ENCODE measurements at regions not wholly inside any gene's neighbourhood (a gene's known extent, or its start where the extent isn't known, plus 50 kb on each side); places are given as distances from the start of the nearest gene placed in this dataset.

DNA sequence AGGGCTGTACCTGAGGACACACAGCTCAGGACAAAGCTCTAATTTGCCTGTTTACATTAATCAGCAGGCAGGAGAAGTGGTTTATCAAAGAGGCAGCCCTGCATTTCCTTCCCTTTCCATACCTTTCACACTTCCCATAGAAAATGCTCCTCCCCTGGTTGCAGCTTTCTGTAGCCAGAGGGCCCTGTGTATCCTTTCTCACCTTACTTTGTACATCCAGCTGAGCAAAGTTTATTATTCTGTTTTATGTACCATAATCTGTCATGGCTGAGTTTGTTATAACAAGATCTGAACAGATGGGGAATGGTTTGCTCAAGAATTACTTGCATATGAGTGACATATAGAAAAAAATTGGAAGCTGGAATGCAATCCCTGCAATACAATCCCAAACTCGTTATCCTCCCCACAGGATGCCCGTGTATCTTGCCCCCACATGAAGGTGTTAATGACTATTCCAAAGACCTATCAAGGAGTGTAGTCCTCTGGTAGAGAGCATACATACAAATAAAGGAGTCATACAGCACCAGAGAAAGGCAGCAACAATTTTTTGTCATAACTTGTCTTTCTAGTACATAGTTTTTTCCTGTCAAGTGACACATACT lies 1025.8 kb upstream of the KLHL29 start:
- Mint-ChIP-seq H3K9me3 (peaks cover 9% of the 10 kb centered on the region), H3K27ac (no peak overlapping the region), H3K4me1 (no peaks in the 10 kb centered on the region), H3K4me3 (no peak overlapping the region), H3K36me3 (no peaks in the 10 kb centered on the region)
- no peak for DNase-seq (ENCODE audit: low spot score in 2 of 2)
- no peak for ATAC-seq

DNA sequence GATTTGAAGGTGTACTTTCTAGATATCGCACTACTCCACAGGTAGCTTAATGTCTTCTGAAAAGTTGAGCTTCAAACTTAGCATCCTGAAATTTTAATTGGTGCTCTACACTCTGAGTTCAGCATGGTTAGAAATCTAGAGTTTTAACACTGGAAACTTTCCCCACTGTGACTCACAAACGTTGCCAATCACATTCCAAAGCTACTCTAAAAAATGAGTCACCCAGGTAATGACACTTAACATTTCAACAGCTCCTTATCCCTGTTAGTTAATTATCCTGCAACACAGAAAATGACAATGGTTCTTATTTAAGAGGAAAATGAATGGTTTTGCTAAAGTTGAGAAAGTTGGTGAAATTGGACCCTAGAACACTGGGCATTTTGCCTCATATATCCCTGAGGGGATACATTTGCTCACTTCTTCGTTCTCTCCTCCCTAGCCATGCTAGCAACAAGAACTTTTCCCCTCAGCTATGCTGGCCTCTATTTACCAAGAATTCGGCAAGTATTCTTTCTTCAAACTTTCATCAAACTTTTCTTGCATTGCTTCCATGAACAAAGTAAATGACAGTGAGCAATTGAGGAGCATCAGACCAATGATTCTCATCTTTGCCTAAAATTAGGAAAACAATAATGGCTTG lies 1024.1 kb upstream of the KLHL29 start:
- Mint-ChIP-seq H3K36me3 (no peaks in the 10 kb centered on the region), H3K4me1 (no peaks in the 10 kb centered on the region), H3K9me3 (peaks cover 5% of the 10 kb centered on the region), H3K27ac (no peak overlapping the region), H3K4me3 (no peak overlapping the region)
- DNase-seq (ENCODE audit: low spot score in 2 of 2) (no peak), ATAC-seq (no peak)

DNA sequence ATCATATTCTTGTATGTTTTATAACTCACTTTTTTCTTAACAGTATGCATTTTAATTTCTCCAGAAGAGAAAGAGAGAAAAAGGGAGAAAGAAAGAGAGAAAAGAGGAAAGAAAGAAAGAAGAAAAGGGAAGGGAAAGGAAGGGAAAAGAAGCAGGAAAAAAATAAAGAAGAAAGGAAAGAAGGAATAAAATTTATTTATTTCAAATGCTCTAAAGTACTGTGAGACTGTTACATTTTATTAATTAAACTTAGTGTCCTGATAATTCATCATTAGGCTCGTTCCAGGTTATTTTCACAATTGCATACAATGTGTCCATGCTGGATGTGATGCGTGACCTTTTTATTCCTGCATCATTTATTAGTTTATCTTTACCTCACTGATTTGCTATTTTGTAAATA lies 1023.4 kb upstream of the KLHL29 start:
- peaks cover 5% of the 10 kb centered on the region for H3K9me3 Mint-ChIP-seq
- no peak overlapping the region for H3K4me3 Mint-ChIP-seq
- no peak overlapping the region for H3K27ac Mint-ChIP-seq
- no peak for DNase-seq (ENCODE audit: low spot score in 2 of 2)
- H3K36me3 Mint-ChIP-seq, result no peaks in the 10 kb centered on the region
- no peak for ATAC-seq
- no peaks in the 10 kb centered on the region for H3K4me1 Mint-ChIP-seq

DNA sequence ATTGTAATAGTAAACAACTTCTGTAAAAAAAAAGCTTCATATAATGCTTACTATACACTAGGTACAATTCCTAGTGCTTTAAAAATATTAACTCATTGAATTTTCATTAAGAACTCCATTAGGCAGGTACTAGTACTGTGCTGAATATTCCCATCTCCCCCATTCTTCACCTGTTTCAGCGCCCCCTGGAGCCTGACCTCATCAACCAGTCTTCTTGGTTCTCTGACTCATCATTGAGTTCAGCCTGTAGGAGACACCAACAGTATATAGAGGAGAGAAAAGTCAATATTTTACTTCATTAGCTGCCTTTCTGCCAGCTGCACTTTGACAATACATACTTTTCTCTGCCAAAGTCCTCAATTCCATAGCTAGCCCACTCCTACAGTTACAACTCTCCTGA lies 1009.9 kb upstream of the KLHL29 start:
- no peak for DNase-seq (ENCODE audit: low spot score in 2 of 2)
- Mint-ChIP-seq H3K4me3 (no peak overlapping the region), H3K36me3 (no peaks in the 10 kb centered on the region), H3K27ac (no peak overlapping the region), H3K9me3 (peaks cover 29% of the 10 kb centered on the region), H3K4me1 (no peaks in the 10 kb centered on the region)
- no peak for ATAC-seq

DNA sequence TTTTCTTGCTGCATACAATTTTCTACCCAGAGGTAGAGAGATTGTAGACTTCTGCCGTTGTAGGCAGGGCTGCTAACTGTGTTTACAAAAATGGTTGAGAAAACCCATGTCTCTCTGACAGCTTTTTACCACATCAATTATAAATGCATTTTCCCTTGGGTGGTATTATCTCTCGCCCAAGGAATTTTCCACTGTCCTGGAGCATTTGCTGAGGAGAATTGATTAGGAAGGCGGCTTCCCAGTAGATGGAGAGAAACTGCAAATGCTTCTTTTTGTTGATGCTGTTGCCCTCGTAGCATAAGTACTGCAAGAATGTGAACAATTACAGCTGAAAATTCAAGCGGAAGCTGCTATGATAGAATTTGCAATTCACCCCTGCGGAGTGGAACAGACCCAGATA lies 1007.7 kb upstream of the KLHL29 start:
- ATAC-seq, result no peak
- H3K27ac Mint-ChIP-seq, result no peak overlapping the region
- DNase-seq (ENCODE audit: low spot score in 2 of 2), result no peak
- no peak overlapping the region for H3K4me3 Mint-ChIP-seq
- peaks cover 24% of the 10 kb centered on the region for H3K9me3 Mint-ChIP-seq
- no peaks in the 10 kb centered on the region for H3K36me3 Mint-ChIP-seq
- H3K4me1 Mint-ChIP-seq, result no peaks in the 10 kb centered on the region

DNA sequence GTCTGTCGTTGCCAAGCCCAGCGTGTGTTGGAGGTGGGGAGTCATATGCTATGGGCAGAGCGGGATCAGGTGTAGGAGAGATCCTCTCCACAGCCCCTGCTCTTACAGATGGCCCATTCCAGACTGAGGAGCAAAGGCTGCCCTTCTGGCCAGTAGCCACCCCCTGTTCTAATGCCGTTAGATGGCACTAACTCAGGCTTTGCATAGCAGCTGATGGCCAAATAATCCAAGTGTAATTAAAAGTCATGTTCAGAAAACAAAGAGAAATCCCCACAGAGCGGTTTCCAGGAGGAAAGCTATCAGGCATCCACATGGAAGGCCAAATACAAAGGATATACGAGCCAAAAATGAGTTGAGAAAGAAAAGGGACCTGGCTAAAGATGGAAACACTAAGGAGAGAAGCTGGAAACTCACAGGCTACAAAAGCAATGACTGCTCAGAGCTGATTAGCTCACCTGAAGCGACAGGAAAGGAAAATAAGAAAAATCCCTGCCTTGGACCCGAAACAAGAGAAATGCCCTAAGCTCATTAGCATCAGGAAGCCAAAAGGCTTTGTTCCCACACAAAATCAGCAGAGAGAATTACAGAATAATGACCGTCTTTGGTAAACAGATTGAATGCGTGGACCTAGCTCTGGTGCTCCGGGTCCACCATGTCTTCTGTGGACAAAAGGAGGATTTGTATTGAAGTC lies 1002.4 kb upstream of the KLHL29 start:
- Mint-ChIP-seq H3K4me3 (no peak overlapping the region), H3K27ac (no peak overlapping the region), H3K9me3 (peaks cover 18% of the 10 kb centered on the region), H3K36me3 (no peaks in the 10 kb centered on the region), H3K4me1 (no peaks in the 10 kb centered on the region)
- DNase-seq (ENCODE audit: low spot score in 2 of 2) (no peak), ATAC-seq (no peak)

DNA sequence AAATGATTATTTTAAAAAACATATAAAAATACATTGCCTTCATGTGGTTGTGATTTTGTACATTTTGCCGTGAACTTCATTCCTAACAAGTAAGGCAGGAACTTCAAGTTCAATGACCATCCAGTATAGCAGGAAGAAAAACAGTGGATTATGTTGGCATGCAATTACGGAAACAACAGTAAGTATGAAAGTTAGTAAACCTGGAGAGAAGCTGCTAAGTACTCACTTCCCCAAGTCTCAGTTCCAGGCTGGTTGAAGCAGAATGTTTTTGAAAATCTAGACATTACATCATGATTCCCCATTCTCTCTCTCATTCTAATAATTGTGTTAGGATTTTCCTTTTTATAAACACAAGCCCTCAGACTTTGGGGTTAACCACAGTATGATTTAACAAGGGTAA lies 987.1 kb upstream of the KLHL29 start:
- no peaks in the 10 kb centered on the region for H3K4me1 Mint-ChIP-seq
- H3K36me3 Mint-ChIP-seq, result no peaks in the 10 kb centered on the region
- no peak for DNase-seq (ENCODE audit: low spot score in 2 of 2)
- no peak overlapping the region for H3K4me3 Mint-ChIP-seq
- no peak overlapping the region for H3K27ac Mint-ChIP-seq
- peaks cover 13% of the 10 kb centered on the region for H3K9me3 Mint-ChIP-seq
- ATAC-seq, result no peak

DNA sequence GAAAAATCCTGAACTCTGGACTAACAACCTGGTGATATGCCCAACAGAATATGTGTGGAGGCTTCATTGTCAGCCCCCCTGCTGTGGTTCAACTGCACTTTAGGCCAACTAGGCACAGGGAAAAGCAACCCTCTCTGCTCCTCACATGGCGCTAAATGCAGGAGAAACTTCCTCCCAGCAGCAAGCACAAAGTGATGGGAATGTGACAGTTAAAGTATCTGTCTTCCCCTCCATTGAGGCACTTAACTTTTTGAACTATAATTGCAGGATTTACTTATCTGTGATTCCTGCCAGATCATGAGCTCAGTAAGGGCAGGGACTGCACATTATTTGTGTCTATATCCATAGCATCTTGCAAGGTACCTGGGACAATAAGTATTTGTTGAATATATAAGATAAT lies 981.2 kb upstream of the KLHL29 start:
- Mint-ChIP-seq H3K27ac (no peak overlapping the region), H3K36me3 (no peaks in the 10 kb centered on the region), H3K4me3 (no peak overlapping the region), H3K4me1 (no peaks in the 10 kb centered on the region), H3K9me3 (peaks cover 22% of the 10 kb centered on the region)
- ATAC-seq (no peak), DNase-seq (ENCODE audit: low spot score in 2 of 2) (no peak)

DNA sequence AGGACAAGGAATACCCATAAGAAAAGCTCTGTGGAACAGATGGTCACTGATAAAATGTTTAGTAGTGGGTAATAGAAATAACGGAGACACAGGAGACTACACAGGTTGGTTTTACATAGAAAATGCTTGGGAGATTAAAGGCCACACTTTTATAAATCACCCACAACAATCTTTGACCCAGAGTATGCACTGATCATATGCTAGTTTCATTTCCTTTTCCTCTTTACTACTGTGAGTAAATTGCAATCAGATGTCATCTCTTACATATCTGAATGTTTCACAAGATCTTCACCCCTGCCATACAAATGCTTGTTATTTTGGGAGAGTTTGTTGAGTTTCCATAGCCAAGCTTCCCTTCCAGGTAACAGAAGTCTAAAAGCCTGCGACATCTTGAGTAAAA lies 978.4 kb upstream of the KLHL29 start:
- ATAC-seq (no peak), DNase-seq (ENCODE audit: low spot score in 2 of 2) (no peak)
- Mint-ChIP-seq H3K4me3 (no peak overlapping the region), H3K27ac (no peak overlapping the region), H3K36me3 (no peaks in the 10 kb centered on the region), H3K4me1 (no peaks in the 10 kb centered on the region), H3K9me3 (peaks cover 21% of the 10 kb centered on the region)

DNA sequence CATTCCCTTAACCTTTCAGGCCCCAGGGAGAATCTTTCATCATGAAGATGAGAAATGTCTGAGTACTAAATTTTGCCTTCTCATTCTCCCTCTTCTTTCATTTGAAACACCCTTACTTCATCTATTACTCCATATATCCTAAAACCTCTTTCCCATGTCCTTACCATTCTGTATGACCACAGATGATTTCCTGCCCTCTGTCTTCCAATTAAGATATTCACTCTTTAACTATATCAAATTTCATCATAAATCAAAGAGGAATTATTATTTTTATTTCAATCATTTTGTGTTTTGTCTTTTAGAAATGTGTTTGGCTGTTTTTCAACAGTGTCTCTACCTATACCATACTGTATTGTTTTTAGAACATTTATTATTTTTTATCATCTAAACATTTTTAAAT lies 964.9 kb upstream of the KLHL29 start:
- Mint-ChIP-seq H3K36me3 (no peaks in the 10 kb centered on the region), H3K27ac (no peak overlapping the region), H3K9me3 (peaks cover 26% of the 10 kb centered on the region), H3K4me1 (no peaks in the 10 kb centered on the region), H3K4me3 (no peak overlapping the region)
- DNase-seq (ENCODE audit: low spot score in 2 of 2), result no peak
- no peak for ATAC-seq

DNA sequence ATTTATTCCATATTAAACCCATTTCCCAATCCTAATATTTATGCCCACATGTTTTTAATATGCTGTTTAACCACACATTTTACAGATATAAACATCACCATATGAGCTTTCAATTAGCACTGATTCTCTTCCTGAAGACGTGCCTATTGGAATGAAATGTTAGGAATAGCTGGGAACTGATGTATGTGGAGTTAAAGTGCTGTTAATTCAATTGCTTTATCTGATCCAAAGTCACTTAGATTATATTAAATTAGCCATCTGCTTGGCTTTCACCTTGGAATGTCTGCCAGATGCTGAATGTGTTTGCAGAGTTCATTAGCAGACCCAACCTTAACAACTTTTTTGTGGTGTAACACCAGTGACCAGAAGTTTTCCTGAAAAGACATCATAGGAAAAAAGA lies 942.9 kb upstream of the KLHL29 start:
- H3K9me3 Mint-ChIP-seq, result peaks cover 13% of the 10 kb centered on the region
- no peak overlapping the region for H3K4me3 Mint-ChIP-seq
- DNase-seq (ENCODE audit: low spot score in 2 of 2) (no peak), ATAC-seq (no peak)
- no peaks in the 10 kb centered on the region for H3K4me1 Mint-ChIP-seq
- no peaks in the 10 kb centered on the region for H3K36me3 Mint-ChIP-seq
- no peak overlapping the region for H3K27ac Mint-ChIP-seq

DNA sequence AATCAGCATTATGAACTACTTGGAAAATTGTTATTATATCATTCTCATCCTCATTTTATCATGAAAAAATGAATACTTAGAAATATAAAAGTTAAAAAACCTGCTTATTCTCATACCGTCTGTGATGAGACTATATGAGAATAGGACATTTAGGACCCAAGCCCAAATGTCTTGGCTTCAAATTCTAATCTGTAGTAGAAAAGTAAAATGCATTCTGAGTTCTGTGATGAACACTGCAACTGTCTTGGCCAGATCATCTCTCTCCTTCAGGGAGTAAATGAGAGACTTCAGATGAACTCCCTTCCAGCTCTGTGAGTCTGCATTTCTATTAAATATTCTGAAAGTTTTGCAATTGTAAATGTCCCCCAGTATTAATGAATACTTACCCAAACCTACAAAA lies 940.7 kb upstream of the KLHL29 start:
- no peaks in the 10 kb centered on the region for H3K36me3 Mint-ChIP-seq
- no peak overlapping the region for H3K4me3 Mint-ChIP-seq
- no peaks in the 10 kb centered on the region for H3K4me1 Mint-ChIP-seq
- ATAC-seq, result no peak
- peaks cover 13% of the 10 kb centered on the region for H3K9me3 Mint-ChIP-seq
- DNase-seq (ENCODE audit: low spot score in 2 of 2), result no peak
- no peak overlapping the region for H3K27ac Mint-ChIP-seq

DNA sequence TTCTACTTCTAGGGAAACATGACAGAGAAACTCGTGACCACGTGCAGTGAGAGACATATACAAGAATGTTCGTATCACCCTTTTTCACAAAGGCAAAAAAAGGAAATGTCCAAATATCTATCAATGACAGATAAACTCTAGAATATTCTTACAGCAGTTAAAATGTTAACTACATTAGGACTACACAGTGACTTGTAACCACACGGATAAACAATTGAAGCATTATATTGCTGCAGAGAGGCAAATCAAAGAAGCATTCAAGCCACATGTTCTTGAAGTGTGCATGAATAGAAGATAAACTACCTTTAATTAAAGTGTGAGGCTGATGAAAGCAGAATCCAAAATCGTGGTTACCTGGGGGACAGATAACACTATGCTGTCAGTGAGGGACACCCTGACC lies 935.3 kb upstream of the KLHL29 start:
- no peak overlapping the region for H3K27ac Mint-ChIP-seq
- no peak for ATAC-seq
- H3K4me3 Mint-ChIP-seq, result no peak overlapping the region

DNA sequence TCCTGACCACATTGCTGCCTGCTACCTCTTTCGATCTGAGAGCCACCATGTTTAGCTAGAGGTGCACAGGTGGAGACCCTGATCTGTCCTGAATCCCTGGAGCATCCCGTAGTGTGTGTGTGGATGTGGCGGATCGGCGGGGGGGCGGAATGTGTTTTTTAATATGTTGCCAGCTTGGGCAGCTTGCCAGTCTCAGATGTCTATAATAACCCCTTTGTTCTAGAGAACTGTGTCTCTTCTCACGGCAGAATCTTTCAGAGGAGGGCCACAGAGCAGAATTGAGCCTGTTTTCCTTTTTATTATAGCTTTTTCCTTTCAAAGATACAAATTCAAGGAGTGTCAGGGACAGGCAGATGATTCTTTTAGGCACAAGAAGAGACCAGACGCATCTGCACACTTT lies 934.1 kb upstream of the KLHL29 start:
- ATAC-seq, result no peak
- DNase-seq (ENCODE audit: low spot score in 2 of 2), result no peak
- H3K27ac Mint-ChIP-seq, result no peak overlapping the region
- no peak overlapping the region for H3K4me3 Mint-ChIP-seq
- no peaks in the 10 kb centered on the region for H3K4me1 Mint-ChIP-seq
- H3K9me3 Mint-ChIP-seq, result peaks cover 12% of the 10 kb centered on the region
- no peaks in the 10 kb centered on the region for H3K36me3 Mint-ChIP-seq

More for the DNA sequence above, 935.3 kb upstream of the KLHL29 start:
- Mint-ChIP-seq H3K4me1 (no peaks in the 10 kb centered on the region), H3K9me3 (peaks cover 17% of the 10 kb centered on the region), H3K36me3 (no peaks in the 10 kb centered on the region)
- no peak for DNase-seq (ENCODE audit: low spot score in 2 of 2)

DNA sequence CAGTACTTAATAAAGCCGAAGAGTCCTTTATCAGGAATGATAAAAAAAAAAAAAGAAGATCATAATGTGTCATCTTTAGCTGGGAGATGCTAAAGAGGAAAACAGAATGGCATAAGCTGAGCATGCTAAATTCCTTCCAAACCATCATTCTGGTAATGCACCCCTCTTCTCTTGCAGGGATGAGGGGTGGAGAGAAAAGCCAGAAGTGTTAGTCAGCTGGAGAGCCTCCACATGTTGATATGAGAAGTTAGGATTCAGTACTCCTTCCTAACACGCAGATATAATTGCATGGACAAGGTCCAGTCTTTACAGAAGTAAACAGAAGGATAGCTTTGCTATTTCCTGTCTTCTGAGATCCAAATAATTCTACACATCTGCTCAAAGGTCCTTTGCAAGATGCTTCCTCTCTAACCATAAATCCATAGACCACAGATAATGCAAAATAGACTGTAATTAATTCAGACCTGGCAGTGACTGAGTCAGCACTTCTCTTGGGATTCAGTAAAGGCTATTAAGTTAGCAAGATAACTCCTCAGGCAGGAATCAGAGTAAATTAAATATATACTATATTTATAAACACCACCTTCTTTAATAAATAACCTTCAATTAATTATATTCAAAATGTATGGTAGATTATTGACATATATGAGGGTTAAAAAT lies 930.0 kb upstream of the KLHL29 start:
- no peak overlapping the region for H3K4me3 Mint-ChIP-seq
- H3K4me1 Mint-ChIP-seq, result no peaks in the 10 kb centered on the region
- ATAC-seq, result no peak

DNA sequence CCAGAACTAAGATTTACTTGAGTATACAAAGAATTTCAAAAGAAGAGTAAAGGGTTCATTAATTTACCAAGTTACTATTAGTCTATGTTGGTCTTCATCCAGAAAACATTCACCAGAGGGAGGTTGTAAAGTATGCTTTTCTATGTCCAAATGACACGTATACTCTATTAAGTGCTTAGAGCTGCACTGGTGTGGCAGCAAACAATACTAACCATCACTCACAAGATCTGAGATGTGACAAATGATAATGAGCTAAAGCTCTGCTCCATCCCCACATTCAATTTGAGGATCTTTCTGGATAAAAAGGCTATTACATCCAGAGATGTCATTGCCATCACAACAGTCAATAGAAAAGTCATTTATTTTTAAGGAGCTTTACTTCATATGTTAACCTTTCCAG lies 926.5 kb upstream of the KLHL29 start:
- H3K36me3 Mint-ChIP-seq, result no peaks in the 10 kb centered on the region
- no peaks in the 10 kb centered on the region for H3K4me1 Mint-ChIP-seq
- H3K4me3 Mint-ChIP-seq, result no peak overlapping the region
- H3K27ac Mint-ChIP-seq, result no peak overlapping the region
- peaks cover 12% of the 10 kb centered on the region for H3K9me3 Mint-ChIP-seq
- no peak for ATAC-seq
- no peak for DNase-seq (ENCODE audit: low spot score in 2 of 2)

More for the DNA sequence above, 930.0 kb upstream of the KLHL29 start:
- Mint-ChIP-seq H3K36me3 (no peaks in the 10 kb centered on the region), H3K27ac (no peak overlapping the region), H3K9me3 (peaks cover 12% of the 10 kb centered on the region)
- DNase-seq (ENCODE audit: low spot score in 2 of 2), result no peak
